ENCODE measurements at regions not wholly inside any gene's neighbourhood (a gene's known extent, or its start where the extent isn't known, plus 50 kb on each side); places are given as distances from the start of the nearest gene placed in this dataset.

DNA sequence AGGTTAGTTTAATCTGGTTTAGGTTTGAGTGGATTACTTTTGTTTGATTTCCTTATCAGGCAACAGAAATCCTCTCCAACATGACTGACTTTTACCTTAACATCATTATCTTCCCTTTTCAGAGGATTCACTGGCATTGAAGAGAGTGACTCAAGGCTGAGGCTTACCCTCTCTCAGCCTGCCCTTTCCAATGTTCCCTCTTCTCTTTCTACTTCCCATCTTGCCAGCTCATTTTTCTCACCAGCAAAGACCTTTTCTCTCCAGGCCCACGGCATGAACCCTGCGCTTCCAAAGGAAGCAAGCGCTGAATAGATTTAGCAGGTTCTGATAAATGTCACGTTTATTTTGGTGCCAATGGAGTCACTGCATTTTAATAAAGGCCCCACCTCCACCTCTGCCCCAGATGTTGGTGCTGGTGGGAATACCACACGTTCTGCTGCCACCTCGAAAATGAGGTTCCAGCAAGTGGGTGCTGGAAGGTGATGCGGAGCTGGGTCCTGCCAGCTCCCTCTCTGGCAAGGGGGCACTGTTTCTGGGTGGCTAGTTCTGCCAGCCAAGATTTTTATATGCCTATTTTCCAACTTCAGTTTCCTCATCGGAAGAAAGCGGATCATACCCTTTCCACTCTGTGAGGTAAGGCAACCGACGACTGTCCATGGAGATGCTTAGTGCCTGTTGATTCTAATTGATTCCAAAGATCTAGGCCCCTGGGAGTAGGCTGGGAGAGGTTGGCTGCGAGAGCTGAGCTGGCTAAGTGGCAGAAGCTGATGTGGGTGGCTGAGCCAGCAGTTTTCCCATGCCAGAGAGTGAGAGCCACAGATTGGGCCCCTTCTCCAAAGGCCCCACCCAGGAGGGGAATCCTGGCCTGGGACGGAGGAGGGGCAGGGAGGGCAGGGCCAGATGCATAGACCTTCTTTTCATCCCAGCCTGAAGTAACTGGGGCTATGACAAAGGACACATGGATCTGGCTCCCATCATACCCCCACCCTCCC lies 87.7 kb upstream of the MAFB start (continued):
- TF ChIP-seq RXRA (IDR thresholded peaks at IDR 0.05; ENCODE audit: insufficient read depth, low read depth, low read length) (no peak), BCL11A (IDR thresholded peaks at IDR 0.05; ENCODE audit: low read depth in 2 of 2, low read length in 2 of 2) (no peak), FOSL1 (IDR thresholded peaks at IDR 0.05; ENCODE audit: insufficient read depth, low read depth, low read length) (no peak), KDM1A (IDR thresholded peaks at IDR 0.05; ENCODE audit: borderline replicate concordance, low read length) (no peak), CBX5 (IDR thresholded peaks at IDR 0.05; ENCODE audit: low read depth, low read length) (no peak)
- TF ChIP-seq, protein P1, sequence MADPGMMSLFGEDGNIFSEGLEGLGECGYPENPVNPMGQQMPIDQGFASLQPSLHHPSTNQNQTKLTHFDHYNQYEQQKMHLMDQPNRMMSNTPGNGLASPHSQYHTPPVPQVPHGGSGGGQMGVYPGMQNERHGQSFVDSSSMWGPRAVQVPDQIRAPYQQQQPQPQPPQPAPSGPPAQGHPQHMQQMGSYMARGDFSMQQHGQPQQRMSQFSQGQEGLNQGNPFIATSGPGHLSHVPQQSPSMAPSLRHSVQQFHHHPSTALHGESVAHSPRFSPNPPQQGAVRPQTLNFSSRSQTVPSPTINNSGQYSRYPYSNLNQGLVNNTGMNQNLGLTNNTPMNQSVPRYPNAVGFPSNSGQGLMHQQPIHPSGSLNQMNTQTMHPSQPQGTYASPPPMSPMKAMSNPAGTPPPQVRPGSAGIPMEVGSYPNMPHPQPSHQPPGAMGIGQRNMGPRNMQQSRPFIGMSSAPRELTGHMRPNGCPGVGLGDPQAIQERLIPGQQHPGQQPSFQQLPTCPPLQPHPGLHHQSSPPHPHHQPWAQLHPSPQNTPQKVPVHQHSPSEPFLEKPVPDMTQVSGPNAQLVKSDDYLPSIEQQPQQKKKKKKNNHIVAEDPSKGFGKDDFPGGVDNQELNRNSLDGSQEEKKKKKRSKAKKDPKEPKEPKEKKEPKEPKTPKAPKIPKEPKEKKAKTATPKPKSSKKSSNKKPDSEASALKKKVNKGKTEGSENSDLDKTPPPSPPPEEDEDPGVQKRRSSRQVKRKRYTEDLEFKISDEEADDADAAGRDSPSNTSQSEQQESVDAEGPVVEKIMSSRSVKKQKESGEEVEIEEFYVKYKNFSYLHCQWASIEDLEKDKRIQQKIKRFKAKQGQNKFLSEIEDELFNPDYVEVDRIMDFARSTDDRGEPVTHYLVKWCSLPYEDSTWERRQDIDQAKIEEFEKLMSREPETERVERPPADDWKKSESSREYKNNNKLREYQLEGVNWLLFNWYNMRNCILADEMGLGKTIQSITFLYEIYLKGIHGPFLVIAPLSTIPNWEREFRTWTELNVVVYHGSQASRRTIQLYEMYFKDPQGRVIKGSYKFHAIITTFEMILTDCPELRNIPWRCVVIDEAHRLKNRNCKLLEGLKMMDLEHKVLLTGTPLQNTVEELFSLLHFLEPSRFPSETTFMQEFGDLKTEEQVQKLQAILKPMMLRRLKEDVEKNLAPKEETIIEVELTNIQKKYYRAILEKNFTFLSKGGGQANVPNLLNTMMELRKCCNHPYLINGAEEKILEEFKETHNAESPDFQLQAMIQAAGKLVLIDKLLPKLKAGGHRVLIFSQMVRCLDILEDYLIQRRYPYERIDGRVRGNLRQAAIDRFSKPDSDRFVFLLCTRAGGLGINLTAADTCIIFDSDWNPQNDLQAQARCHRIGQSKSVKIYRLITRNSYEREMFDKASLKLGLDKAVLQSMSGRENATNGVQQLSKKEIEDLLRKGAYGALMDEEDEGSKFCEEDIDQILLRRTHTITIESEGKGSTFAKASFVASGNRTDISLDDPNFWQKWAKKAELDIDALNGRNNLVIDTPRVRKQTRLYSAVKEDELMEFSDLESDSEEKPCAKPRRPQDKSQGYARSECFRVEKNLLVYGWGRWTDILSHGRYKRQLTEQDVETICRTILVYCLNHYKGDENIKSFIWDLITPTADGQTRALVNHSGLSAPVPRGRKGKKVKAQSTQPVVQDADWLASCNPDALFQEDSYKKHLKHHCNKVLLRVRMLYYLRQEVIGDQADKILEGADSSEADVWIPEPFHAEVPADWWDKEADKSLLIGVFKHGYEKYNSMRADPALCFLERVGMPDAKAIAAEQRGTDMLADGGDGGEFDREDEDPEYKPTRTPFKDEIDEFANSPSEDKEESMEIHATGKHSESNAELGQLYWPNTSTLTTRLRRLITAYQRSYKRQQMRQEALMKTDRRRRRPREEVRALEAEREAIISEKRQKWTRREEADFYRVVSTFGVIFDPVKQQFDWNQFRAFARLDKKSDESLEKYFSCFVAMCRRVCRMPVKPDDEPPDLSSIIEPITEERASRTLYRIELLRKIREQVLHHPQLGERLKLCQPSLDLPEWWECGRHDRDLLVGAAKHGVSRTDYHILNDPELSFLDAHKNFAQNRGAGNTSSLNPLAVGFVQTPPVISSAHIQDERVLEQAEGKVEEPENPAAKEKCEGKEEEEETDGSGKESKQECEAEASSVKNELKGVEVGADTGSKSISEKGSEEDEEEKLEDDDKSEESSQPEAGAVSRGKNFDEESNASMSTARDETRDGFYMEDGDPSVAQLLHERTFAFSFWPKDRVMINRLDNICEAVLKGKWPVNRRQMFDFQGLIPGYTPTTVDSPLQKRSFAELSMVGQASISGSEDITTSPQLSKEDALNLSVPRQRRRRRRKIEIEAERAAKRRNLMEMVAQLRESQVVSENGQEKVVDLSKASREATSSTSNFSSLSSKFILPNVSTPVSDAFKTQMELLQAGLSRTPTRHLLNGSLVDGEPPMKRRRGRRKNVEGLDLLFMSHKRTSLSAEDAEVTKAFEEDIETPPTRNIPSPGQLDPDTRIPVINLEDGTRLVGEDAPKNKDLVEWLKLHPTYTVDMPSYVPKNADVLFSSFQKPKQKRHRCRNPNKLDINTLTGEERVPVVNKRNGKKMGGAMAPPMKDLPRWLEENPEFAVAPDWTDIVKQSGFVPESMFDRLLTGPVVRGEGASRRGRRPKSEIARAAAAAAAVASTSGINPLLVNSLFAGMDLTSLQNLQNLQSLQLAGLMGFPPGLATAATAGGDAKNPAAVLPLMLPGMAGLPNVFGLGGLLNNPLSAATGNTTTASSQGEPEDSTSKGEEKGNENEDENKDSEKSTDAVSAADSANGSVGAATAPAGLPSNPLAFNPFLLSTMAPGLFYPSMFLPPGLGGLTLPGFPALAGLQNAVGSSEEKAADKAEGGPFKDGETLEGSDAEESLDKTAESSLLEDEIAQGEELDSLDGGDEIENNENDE (IDR thresholded peaks at IDR 0.05; ENCODE audit: insufficient replicate concordance, low read length) = no peak
